ENCODE measurements at regions not wholly inside any gene's neighbourhood (a gene's known extent, or its start where the extent isn't known, plus 50 kb on each side); places are given as distances from the start of the nearest gene placed in this dataset.

DNA sequence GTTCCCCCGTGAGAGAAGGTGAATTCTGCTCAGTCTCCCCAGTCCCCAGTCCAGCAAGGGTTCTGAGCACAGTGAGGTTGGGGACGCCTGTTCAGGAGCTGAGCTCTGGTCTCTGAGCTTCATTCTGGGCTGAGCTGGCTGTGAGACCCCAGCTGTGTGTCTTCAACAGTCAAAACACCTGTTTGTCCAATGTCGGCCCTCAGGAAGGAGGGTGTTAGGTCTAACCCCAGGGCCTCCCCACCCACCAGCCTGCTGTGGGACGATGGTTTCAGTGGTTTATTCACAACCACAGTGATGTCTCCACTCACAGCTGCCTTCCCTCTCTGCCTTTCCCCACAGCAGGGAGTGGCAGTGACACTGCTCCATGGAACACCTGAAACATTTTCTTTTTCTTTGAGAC, 1282.9 kb downstream of the TBC1D22A start:
- intact Hi-C loops (cut with DNase I; ENCODE audit: low total_unique reads), result no loop called here
- no peaks in the 10 kb centered on the region for H3K36me3 ChIP-seq
- H3K9me3 ChIP-seq, result no peaks in the 10 kb centered on the region
- no peak for DNase-seq
- no peak for TF ChIP-seq EP300 (IDR thresholded peaks at IDR 0.05)
- TF ChIP-seq, protein P1, sequence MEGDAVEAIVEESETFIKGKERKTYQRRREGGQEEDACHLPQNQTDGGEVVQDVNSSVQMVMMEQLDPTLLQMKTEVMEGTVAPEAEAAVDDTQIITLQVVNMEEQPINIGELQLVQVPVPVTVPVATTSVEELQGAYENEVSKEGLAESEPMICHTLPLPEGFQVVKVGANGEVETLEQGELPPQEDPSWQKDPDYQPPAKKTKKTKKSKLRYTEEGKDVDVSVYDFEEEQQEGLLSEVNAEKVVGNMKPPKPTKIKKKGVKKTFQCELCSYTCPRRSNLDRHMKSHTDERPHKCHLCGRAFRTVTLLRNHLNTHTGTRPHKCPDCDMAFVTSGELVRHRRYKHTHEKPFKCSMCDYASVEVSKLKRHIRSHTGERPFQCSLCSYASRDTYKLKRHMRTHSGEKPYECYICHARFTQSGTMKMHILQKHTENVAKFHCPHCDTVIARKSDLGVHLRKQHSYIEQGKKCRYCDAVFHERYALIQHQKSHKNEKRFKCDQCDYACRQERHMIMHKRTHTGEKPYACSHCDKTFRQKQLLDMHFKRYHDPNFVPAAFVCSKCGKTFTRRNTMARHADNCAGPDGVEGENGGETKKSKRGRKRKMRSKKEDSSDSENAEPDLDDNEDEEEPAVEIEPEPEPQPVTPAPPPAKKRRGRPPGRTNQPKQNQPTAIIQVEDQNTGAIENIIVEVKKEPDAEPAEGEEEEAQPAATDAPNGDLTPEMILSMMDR (IDR thresholded peaks at IDR 0.05), result no peak
- TF ChIP-seq POLR2AphosphoS5 (IDR thresholded peaks at IDR 0.05), result no peak
- H3K27me3 ChIP-seq, result peaks cover 0 to 30% (median 0%) of the 10 kb centered on the region in 3 donors
- no peak overlapping the region for H3K4me3 ChIP-seq
- 48 to 70% (median 59%) methylated on average over 3 to 4 of the region's 4 CpGs for WGBS, 5 donors
- H3K27ac ChIP-seq, result no peak overlapping the region
- H3K4me1 ChIP-seq, result no peaks in the 10 kb centered on the region

DNA sequence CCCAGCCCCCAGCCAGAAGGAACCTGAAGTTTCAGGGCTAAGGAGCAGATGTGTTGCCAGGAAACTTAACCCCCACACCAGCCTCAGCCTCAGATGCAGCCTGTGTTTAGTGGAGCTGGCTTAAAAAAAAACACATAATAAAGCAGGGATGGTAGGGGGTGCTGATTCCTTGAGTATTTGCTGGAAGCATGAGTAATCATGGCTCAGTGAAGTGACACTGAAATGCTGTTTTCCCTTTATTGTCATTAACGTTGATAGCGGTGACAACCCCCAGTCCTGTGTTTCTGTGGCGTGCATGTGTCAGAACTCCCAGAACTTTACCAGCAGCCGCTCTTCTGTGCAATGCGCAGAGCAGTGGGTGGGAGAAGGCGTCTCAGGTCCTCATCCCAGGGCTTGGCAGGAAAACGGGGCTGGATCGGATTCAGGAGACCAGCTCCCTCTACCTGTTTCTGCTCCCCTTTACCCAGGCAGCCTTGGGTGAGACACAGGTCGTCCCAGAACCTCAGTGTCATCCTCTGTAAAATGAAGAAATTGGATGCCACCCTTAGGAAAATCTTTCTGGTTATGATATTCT, 1282.1 kb downstream of the TBC1D22A start:
- Histone ChIP-seq H3K4me3 (no peak overlapping the region), H3K9me3 (peaks cover 0 to 5% (median under 1%) of the 10 kb centered on the region in 4 donors), H3K36me3 (no peaks in the 10 kb centered on the region), H3K27ac (no peak overlapping the region), H3K27me3 (peaks cover 0 to 30% (median 0%) of the 10 kb centered on the region in 3 donors), H3K4me1 (no peaks in the 10 kb centered on the region)
- intact Hi-C loops (cut with DNase I; ENCODE audit: low total_unique reads), result no loop called here
- WGBS, 5 donors, result 51 to 59% (median 54%) methylated on average over 9 of the region's 9 CpGs
- DNase-seq, result no peak
- TF ChIP-seq POLR2AphosphoS5 (IDR thresholded peaks at IDR 0.05), result no peak
- TF ChIP-seq, protein P1 (IDR thresholded peaks at IDR 0.05), result no peak
- no peak for TF ChIP-seq POLR2A (IDR thresholded peaks at IDR 0.05)
- TF ChIP-seq EP300 (IDR thresholded peaks at IDR 0.05), result no peak

DNA sequence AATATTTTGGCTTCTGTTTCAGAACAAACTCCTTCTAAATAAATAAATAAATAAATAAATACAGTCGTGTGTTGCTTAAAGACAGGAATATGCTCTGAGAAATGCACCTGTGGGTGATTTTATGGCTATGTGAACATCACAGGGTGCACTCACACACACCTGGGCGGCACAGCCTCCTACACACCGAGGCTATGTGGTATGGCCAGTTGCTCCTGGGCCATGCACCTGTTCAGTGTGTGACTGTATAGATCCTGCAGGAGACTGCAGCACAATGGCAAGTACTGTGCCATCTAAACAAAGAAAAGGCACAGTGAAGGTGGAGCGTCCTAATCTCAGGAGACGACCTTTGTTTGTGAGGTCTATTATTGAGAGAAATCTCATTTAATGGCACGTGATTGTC, 1281.1 kb downstream of the TBC1D22A start:
- WGBS, 5 donors, result 79 to 86% (median 82%) methylated on average over 6 of the region's 6 CpGs
- Histone ChIP-seq H3K4me3 (no peak overlapping the region), H3K36me3 (no peaks in the 10 kb centered on the region), H3K9me3 (peaks cover 0 to 13% (median 7%) of the 10 kb centered on the region in 4 donors), H3K27ac (no peak overlapping the region), H3K27me3 (peaks cover 0 to 30% (median 0%) of the 10 kb centered on the region in 3 donors), H3K4me1 (no peaks in the 10 kb centered on the region)
- TF ChIP-seq, protein P1 (IDR thresholded peaks at IDR 0.05), result no peak
- TF ChIP-seq POLR2A (IDR thresholded peaks at IDR 0.05) (no peak), POLR2AphosphoS5 (IDR thresholded peaks at IDR 0.05) (no peak), EP300 (IDR thresholded peaks at IDR 0.05) (no peak)
- no peak for DNase-seq
- intact Hi-C loops (cut with DNase I; ENCODE audit: low total_unique reads), result no loop called here

DNA sequence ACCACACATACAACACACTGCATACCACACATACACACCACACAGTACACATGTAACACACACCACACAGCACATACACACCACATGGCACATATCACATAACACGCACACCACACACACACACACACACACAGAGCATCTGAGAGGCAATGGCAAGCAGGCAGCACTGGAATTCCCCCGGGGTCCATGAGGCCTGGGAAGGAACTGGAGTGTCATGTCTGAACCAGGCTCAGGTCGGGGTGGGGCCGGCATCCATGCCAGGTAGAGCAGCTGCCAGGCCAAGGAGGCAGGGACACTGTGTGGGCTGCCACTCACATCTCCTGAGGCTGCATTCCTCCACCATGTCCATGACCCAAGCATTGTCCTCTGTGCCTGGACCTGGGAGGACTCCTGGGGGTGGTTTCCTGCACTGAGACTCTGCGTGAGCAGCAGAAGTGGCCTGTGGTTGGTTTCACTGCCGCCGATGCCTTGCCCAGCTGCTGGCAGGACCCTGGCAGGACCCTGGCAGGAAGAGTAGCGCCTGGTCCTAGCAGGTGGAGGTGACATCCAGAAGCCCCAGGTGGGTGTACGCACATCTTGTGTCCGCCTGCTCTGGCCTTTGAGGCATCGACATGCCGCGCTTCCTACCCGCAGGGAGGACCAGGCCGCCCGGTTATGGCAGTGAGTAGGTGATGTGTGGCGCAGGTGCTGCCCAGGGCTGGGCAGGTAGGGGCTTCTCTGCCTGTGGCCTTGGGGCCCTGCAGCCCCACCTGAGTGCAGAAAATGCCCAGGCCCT, 1280.4 kb downstream of the TBC1D22A start:
- Histone ChIP-seq H3K27me3 (peaks cover 0 to 33% (median 0%) of the 10 kb centered on the region in 3 donors), H3K4me3 (no peak overlapping the region), H3K36me3 (no peaks in the 10 kb centered on the region), H3K9me3 (peaks cover 0 to 13% (median 7%) of the 10 kb centered on the region in 4 donors), H3K4me1 (no peaks in the 10 kb centered on the region), H3K27ac (no peak overlapping the region)
- no peak for DNase-seq
- intact Hi-C loops (cut with DNase I; ENCODE audit: low total_unique reads), result no loop called here
- WGBS, 5 donors, result 87 to 92% (median 89%) methylated on average over 10 to 17 of the region's 17 CpGs
- TF ChIP-seq, protein P1 (IDR thresholded peaks at IDR 0.05), result no peak
- TF ChIP-seq POLR2AphosphoS5 (IDR thresholded peaks at IDR 0.05), result no peak
- no peak for TF ChIP-seq POLR2A (IDR thresholded peaks at IDR 0.05)
- no peak for TF ChIP-seq EP300 (IDR thresholded peaks at IDR 0.05)
